Trophoblast cell (in vitro differentiated cells and primary cell): ENCODE measurements at regions not wholly inside any gene's neighbourhood (a gene's known extent, or its start where the extent isn't known, plus 50 kb on each side); places are given as distances from the start of the nearest gene placed in this dataset.

ENCODE experiments used
- DNase-seq, 2 donors: peaks; one replicate each; pipeline ENCODE4 v3.0.0-alpha.2; 2016
- H2AFZ ChIP-seq: 2 replicates; pipeline ENCODE4 v1.6.1; 2013; ENCODE audit warnings: low read length, moderate library complexity, mild to moderate bottlenecking; ENCODE audit not compliant: insufficient read depth, poor library complexity
- H2AK5ac ChIP-seq: 2 replicates; pipeline ENCODE4 v1.6.1; 2013; ENCODE audit warnings: mild to moderate bottlenecking, low read length
- H2BK120ac ChIP-seq: 2 replicates; pipeline ENCODE4 v1.6.1; 2013; ENCODE audit warnings: low read length, mild to moderate bottlenecking, moderate library complexity; ENCODE audit not compliant: insufficient read depth, poor library complexity
- H2BK12ac ChIP-seq: 2 replicates; pipeline ENCODE4 v1.6.1; 2013; ENCODE audit warnings: mild to moderate bottlenecking, low read length, moderate library complexity
- H2BK5ac ChIP-seq: 2 replicates; pipeline ENCODE4 v1.6.1; 2013; ENCODE audit warnings: low read length, low read depth, moderate library complexity, mild to moderate bottlenecking; ENCODE audit not compliant: poor library complexity
- H3K14ac ChIP-seq: 2 replicates; pipeline ENCODE4 v1.6.1; 2013; ENCODE audit warnings: mild to moderate bottlenecking, low read length
- H3K18ac ChIP-seq: 2 replicates; pipeline ENCODE4 v1.6.1; 2013; ENCODE audit warnings: mild to moderate bottlenecking, low read length
- H3K23ac ChIP-seq: 2 replicates; pipeline ENCODE4 v1.6.1; 2013; ENCODE audit warnings: low read length
- H3K27ac ChIP-seq: 2 replicates; pipeline ENCODE4 v1.5.1; 2013; ENCODE audit warnings: low read depth, mild to moderate bottlenecking, inconsistent platforms, low read length, moderate library complexity
- H3K27me3 ChIP-seq: 2 replicates; pipeline ENCODE4 v1.6.1; 2013; ENCODE audit warnings: inconsistent platforms, mild to moderate bottlenecking, low read length, moderate library complexity; ENCODE audit not compliant: insufficient read depth
- H3K36me3 ChIP-seq, 2 experiments: 1 replicate in 1 of 2; 2 replicates in 1 of 2; pipeline ENCODE4 v1.6.1; 2013; ENCODE audit warnings: low read length in 2 of 2, mild to moderate bottlenecking in 2 of 2, moderate library complexity in 1 of 2; ENCODE audit not compliant: insufficient read depth in 2 of 2, control insufficient read depth in 1 of 2
- H3K4ac ChIP-seq: 2 replicates; pipeline ENCODE4 v1.6.1; 2013; ENCODE audit warnings: low read depth, mild to moderate bottlenecking, low read length, moderate library complexity
- H3K4me1 ChIP-seq, 2 experiments: 1 replicate in 1 of 2; 2 replicates in 1 of 2; pipeline ENCODE4 v1.6.1; 2013; ENCODE audit warnings: low read length in 2 of 2, mild to moderate bottlenecking in 2 of 2, moderate library complexity in 1 of 2; ENCODE audit not compliant: insufficient read depth in 2 of 2, control insufficient read depth in 1 of 2
- H3K4me2 ChIP-seq: 2 replicates; pipeline ENCODE4 v1.6.1; 2013; ENCODE audit warnings: inconsistent platforms, mild to moderate bottlenecking, low read length, moderate library complexity
- H3K4me3 ChIP-seq: 2 replicates; pipeline ENCODE4 v1.5.1; 2013; ENCODE audit warnings: mild to moderate bottlenecking, low read depth, low read length, inconsistent platforms
- H3K79me1 ChIP-seq: one replicate; pipeline ENCODE4 v1.6.1; 2013; ENCODE audit warnings: low read length
- H3K79me2 ChIP-seq: 2 replicates; pipeline ENCODE4 v1.6.1; 2013; ENCODE audit warnings: low read length, mild to moderate bottlenecking; ENCODE audit not compliant: control insufficient read depth, insufficient read depth, poor library complexity
- H3K9ac ChIP-seq: 2 replicates; pipeline ENCODE4 v1.6.1; 2013; ENCODE audit warnings: mild to moderate bottlenecking, low read length
- H3K9me3 ChIP-seq: 2 replicates; pipeline ENCODE4 v1.6.1; 2013; ENCODE audit warnings: low read depth, mild to moderate bottlenecking, control low read depth, inconsistent platforms, low read length; ENCODE audit not compliant: insufficient read depth
- H4K12ac ChIP-seq: 2 replicates; pipeline ENCODE4 v1.6.1; 2013; ENCODE audit warnings: low read depth, mild to moderate bottlenecking, low read length, moderate library complexity
- H4K8ac ChIP-seq: 2 replicates; pipeline ENCODE4 v1.6.1; 2013; ENCODE audit warnings: low read depth, mild to moderate bottlenecking, low read length, moderate library complexity
- H4K91ac ChIP-seq: one replicate; pipeline ENCODE4 v1.6.1; 2013; ENCODE audit warnings: low read depth, mild to moderate bottlenecking, low read length, moderate library complexity
- WGBS: extraction: QIAGEN DNeasy Blood & Tissue Kit; methylation state at CpG from one replicate; pipeline ENCODE4 v1.1.7; 2013; ENCODE audit warnings: missing lambda C conversion rate; ENCODE audit not compliant: insufficient read length, insufficient coverage; ENCODE audit errors: extremely low coverage; 5-methylcytosine and 5-hydroxymethylcytosine counted together

- no peak overlapping the region for H3K27ac ChIP-seq
- no peak overlapping the region for H2BK5ac ChIP-seq
- no peak overlapping the region for H4K12ac ChIP-seq
- H3K9ac ChIP-seq: no peak overlapping the region
- DNase-seq: no peak
- no peak overlapping the region for H4K8ac ChIP-seq
- no peaks in the 10 kb centered on the region for H3K79me2 ChIP-seq
- H3K4me2 ChIP-seq: no peak overlapping the region
- H4K91ac ChIP-seq: no peak overlapping the region
- H2BK12ac ChIP-seq: no peak overlapping the region
- no peaks in the 10 kb centered on the region for H3K27me3 ChIP-seq
- no peak overlapping the region for H3K14ac ChIP-seq
- no peak overlapping the region for H2BK120ac ChIP-seq
- no peaks in the 10 kb centered on the region for H3K36me3 ChIP-seq
- H3K79me1 ChIP-seq: no peaks in the 10 kb centered on the region
- H3K4me3 ChIP-seq: no peak overlapping the region
- H2AFZ ChIP-seq: no peak overlapping the region
- H3K23ac ChIP-seq: no peak overlapping the region
- no CpG with 5 or more reads among the region's 2 CpGs for WGBS
- H3K4ac ChIP-seq: no peak overlapping the region
- no peaks in the 10 kb centered on the region for H3K9me3 ChIP-seq
- H3K18ac ChIP-seq: no peak overlapping the region
- no peaks in the 10 kb centered on the region for H3K4me1 ChIP-seq
- no peak overlapping the region for H2AK5ac ChIP-seq
Measured at GRCh38 chr10:16187161-16187560, 249.6 kb upstream of the PTER start.

- no peak for DNase-seq
- H3K9me3 ChIP-seq: no peaks in the 10 kb centered on the region
- no peak overlapping the region for H3K18ac ChIP-seq
- H3K79me2 ChIP-seq: no peaks in the 10 kb centered on the region
- no peaks in the 10 kb centered on the region for H3K79me1 ChIP-seq
- H3K27ac ChIP-seq: no peak overlapping the region
- H2BK5ac ChIP-seq: no peak overlapping the region
- H4K91ac ChIP-seq: no peak overlapping the region
- no peaks in the 10 kb centered on the region for H3K27me3 ChIP-seq
- no peak overlapping the region for H3K4me3 ChIP-seq
- no peak overlapping the region for H2BK12ac ChIP-seq
- no peak overlapping the region for H3K23ac ChIP-seq
- H3K4me2 ChIP-seq: no peak overlapping the region
- no CpG with 5 or more reads among the region's 5 CpGs for WGBS
- no peak overlapping the region for H2AFZ ChIP-seq
- no peaks in the 10 kb centered on the region for H3K4me1 ChIP-seq
- no peak overlapping the region for H3K14ac ChIP-seq
- H2AK5ac ChIP-seq: no peak overlapping the region
- H2BK120ac ChIP-seq: no peak overlapping the region
- no peak overlapping the region for H3K9ac ChIP-seq
- no peak overlapping the region for H4K8ac ChIP-seq
- no peak overlapping the region for H3K4ac ChIP-seq
- no peaks in the 10 kb centered on the region for H3K36me3 ChIP-seq
- H4K12ac ChIP-seq: no peak overlapping the region
Measured at GRCh38 chr10:16192337-16192736, 244.5 kb upstream of the PTER start.

GRCh38 chr10:16193241-16193640 is 243.6 kb upstream of the PTER start:
- DNase-seq: peak in 1 of 2 donors; percentile 42
- no CpG with 5 or more reads among the region's 3 CpGs for whole genome bisulfite sequencing
- Histone ChIP-seq H3K23ac (no peak overlapping the region), H3K9me3 (no peaks in the 10 kb centered on the region), H4K12ac (no peak overlapping the region), H3K9ac (no peak overlapping the region), H3K4ac (no peak overlapping the region), H4K91ac (no peak overlapping the region), H2BK12ac (no peak overlapping the region), H3K36me3 (no peaks in the 10 kb centered on the region), H2AFZ (no peak overlapping the region), H3K4me1 (no peaks in the 10 kb centered on the region), H3K27ac (no peak overlapping the region), H3K79me1 (no peaks in the 10 kb centered on the region), H3K27me3 (no peaks in the 10 kb centered on the region), H2AK5ac (no peak overlapping the region), H4K8ac (no peak overlapping the region), H2BK120ac (no peak overlapping the region), H3K18ac (no peak overlapping the region), H3K79me2 (no peaks in the 10 kb centered on the region), H2BK5ac (no peak overlapping the region), H3K4me3 (no peak overlapping the region), H3K14ac (no peak overlapping the region), H3K4me2 (no peak overlapping the region)

GRCh38 chr10:16195178-16195769 is 241.5 kb upstream of the PTER start:
- H3K4me2 ChIP-seq: no peak overlapping the region
- no CpG with 5 or more reads among the region's 1 CpG for WGBS
- no peak overlapping the region for H2AK5ac ChIP-seq

More at GRCh38 chr10:16195178-16195769, 241.5 kb upstream of the PTER start:
- Histone ChIP-seq H3K27me3 (no peaks in the 10 kb centered on the region), H3K27ac (no peak overlapping the region), H3K79me2 (no peaks in the 10 kb centered on the region), H3K4ac (no peak overlapping the region), H3K9me3 (no peaks in the 10 kb centered on the region), H2AFZ (no peak overlapping the region), H3K18ac (no peak overlapping the region), H3K4me1 (no peaks in the 10 kb centered on the region), H3K23ac (no peak overlapping the region), H4K12ac (no peak overlapping the region), H3K4me3 (no peak overlapping the region), H3K14ac (no peak overlapping the region), H2BK12ac (no peak overlapping the region), H4K8ac (no peak overlapping the region), H2BK5ac (no peak overlapping the region), H3K36me3 (no peaks in the 10 kb centered on the region), H3K9ac (no peak overlapping the region), H3K79me1 (no peaks in the 10 kb centered on the region), H2BK120ac (no peak overlapping the region), H4K91ac (no peak overlapping the region)
- DNase-seq: no peak
